ENCODE measurements at regions not wholly inside any gene's neighbourhood (a gene's known extent, or its start where the extent isn't known, plus 50 kb on each side); places are given as distances from the start of the nearest gene placed in this dataset.

DNA sequence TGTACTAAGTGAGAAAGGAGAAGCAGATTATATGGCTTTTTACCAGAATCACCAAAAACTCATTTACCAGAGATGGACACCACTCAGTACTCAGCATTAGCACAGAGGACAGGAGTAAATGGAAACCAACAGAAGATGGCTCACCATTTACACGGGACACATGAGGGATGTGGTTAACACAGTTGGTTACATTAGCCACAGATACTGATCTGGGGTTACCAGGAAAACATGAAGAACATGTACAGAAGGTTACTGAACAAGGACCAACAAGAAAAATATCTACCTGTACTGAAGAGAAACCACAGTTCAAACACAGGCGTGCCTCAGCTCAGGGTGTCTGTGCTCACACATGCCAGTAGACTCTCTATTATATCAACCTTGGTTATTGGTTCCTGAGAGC is 1285.8 kb upstream of the SORCS1 start:
- Mint-ChIP-seq H3K27ac (no peak overlapping the region), H3K4me1 (no peaks in the 10 kb centered on the region), H3K27me3 (no peaks in the 10 kb centered on the region), H3K4me3 (no peak overlapping the region), H3K9me3 (peaks cover 3% of the 10 kb centered on the region), H3K36me3 (no peaks in the 10 kb centered on the region)
- DNase-seq, result no peak

- DNase-seq, result no peak
- Mint-ChIP-seq H3K4me1 (no peaks in the 10 kb centered on the region), H3K36me3 (no peaks in the 10 kb centered on the region), H3K27ac (no peak overlapping the region), H3K9me3 (peaks cover 6% of the 10 kb centered on the region), H3K4me3 (no peak overlapping the region), H3K27me3 (no peaks in the 10 kb centered on the region)
These were observed 1281.2 kb upstream of the SORCS1 start for GRCh38 chr10:108445746-108446145.

- Mint-ChIP-seq H3K9me3 (peaks cover 6% of the 10 kb centered on the region), H3K27me3 (no peaks in the 10 kb centered on the region), H3K36me3 (no peaks in the 10 kb centered on the region), H3K27ac (no peak overlapping the region), H3K4me1 (no peaks in the 10 kb centered on the region), H3K4me3 (no peak overlapping the region)
- DNase-seq, result no peak
These were observed 1279.1 kb upstream of the SORCS1 start for GRCh38 chr10:108443636-108444035.

GRCh38 chr10:108439397-108439796 is 1274.9 kb upstream of the SORCS1 start:
- Mint-ChIP-seq H3K9me3 (peaks cover 6% of the 10 kb centered on the region), H3K4me3 (no peak overlapping the region), H3K36me3 (no peaks in the 10 kb centered on the region), H3K27me3 (no peaks in the 10 kb centered on the region), H3K4me1 (no peaks in the 10 kb centered on the region), H3K27ac (no peak overlapping the region)
- no peak for DNase-seq

- no peaks in the 10 kb centered on the region for H3K4me1 Mint-ChIP-seq
- H3K36me3 Mint-ChIP-seq, result no peaks in the 10 kb centered on the region
- DNase-seq, result no peak
- H3K27ac Mint-ChIP-seq, result no peak overlapping the region
- no peak overlapping the region for H3K4me3 Mint-ChIP-seq
- no peaks in the 10 kb centered on the region for H3K27me3 Mint-ChIP-seq
- H3K9me3 Mint-ChIP-seq, result no peaks in the 10 kb centered on the region
These were observed 1271.6 kb upstream of the SORCS1 start for GRCh38 chr10:108436096-108436495.

- H3K4me3 Mint-ChIP-seq, result no peak overlapping the region
- DNase-seq, result no peak
- no peaks in the 10 kb centered on the region for H3K36me3 Mint-ChIP-seq
- no peak overlapping the region for H3K27ac Mint-ChIP-seq
- H3K27me3 Mint-ChIP-seq, result no peaks in the 10 kb centered on the region
- no peaks in the 10 kb centered on the region for H3K4me1 Mint-ChIP-seq
- H3K9me3 Mint-ChIP-seq, result no peaks in the 10 kb centered on the region
These were observed 1270.2 kb upstream of the SORCS1 start for GRCh38 chr10:108434559-108435252.

- H3K4me3 Mint-ChIP-seq, result no peak overlapping the region
- DNase-seq, result no peak
- no peaks in the 10 kb centered on the region for H3K9me3 Mint-ChIP-seq
- H3K27ac Mint-ChIP-seq, result no peak overlapping the region
- H3K4me1 Mint-ChIP-seq, result no peaks in the 10 kb centered on the region
- no peaks in the 10 kb centered on the region for H3K27me3 Mint-ChIP-seq
- H3K36me3 Mint-ChIP-seq, result no peaks in the 10 kb centered on the region
These were observed 1262.6 kb upstream of the SORCS1 start for GRCh38 chr10:108427146-108427545.

DNA sequence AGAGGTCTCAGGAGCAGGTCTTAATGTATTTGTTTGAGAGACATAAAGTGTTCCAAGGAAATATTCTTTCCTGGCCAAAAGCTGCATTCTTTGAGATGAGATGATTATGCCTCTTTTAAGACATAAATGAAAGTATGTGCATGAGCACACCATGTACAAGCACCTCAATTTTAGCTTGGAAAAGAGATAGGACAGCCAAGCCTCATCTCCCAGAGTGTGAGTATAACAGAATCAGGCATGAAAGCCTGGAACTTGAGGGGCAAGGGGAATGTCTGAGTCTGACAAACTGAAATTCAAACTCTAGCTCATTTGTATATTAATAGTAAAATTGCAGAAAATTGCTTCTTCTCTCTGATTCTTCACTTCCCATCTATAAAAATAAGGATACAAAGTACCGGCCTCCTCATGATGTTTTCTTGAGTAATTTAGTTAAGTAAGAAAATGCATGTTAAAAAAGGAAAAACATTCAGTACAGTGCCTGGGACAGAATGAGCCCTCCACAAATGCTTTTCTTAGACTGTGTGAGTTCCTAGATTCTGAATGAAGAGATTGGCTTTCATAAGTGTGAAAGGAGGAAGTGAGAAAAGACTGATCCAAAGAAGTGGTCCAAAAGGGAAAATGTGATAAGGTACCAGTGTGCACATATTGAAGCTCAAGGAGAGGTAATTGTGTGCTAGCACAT is 1260.9 kb upstream of the SORCS1 start:
- DNase-seq, result no peak
- Mint-ChIP-seq H3K4me3 (no peak overlapping the region), H3K9me3 (peaks cover 2% of the 10 kb centered on the region), H3K4me1 (no peaks in the 10 kb centered on the region), H3K36me3 (no peaks in the 10 kb centered on the region), H3K27ac (no peak overlapping the region), H3K27me3 (no peaks in the 10 kb centered on the region)

GRCh38 chr10:108424656-108425055 is 1260.2 kb upstream of the SORCS1 start:
- H3K36me3 Mint-ChIP-seq, result no peaks in the 10 kb centered on the region
- no peaks in the 10 kb centered on the region for H3K27me3 Mint-ChIP-seq
- no peak overlapping the region for H3K27ac Mint-ChIP-seq
- no peak for DNase-seq
- H3K4me1 Mint-ChIP-seq, result no peaks in the 10 kb centered on the region
- no peak overlapping the region for H3K4me3 Mint-ChIP-seq
- H3K9me3 Mint-ChIP-seq, result peaks cover 3% of the 10 kb centered on the region

DNA sequence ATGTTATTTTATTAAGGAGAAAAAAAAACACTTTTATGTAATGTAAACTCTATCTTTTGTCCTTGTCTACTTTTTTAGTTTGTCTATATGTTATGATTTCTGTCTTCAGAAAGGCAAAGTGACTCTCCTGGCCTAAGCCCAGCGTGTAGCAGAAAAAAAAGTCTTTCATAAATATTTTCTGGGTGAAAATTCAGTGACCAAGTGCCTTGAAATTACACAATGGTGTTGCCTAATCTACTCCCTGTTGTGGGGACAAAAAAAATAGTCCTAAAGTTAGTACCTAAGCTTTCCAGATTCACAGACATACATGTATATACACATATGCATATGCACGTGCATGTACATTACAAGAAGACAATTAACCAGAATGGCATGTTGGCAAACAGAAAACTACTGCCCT is 1257.8 kb upstream of the SORCS1 start:
- H3K27me3 Mint-ChIP-seq, result no peaks in the 10 kb centered on the region
- H3K27ac Mint-ChIP-seq, result no peak overlapping the region
- H3K4me1 Mint-ChIP-seq, result no peaks in the 10 kb centered on the region
- H3K9me3 Mint-ChIP-seq, result peaks cover 3% of the 10 kb centered on the region
- H3K36me3 Mint-ChIP-seq, result no peaks in the 10 kb centered on the region
- H3K4me3 Mint-ChIP-seq, result no peak overlapping the region
- no peak for DNase-seq

DNA sequence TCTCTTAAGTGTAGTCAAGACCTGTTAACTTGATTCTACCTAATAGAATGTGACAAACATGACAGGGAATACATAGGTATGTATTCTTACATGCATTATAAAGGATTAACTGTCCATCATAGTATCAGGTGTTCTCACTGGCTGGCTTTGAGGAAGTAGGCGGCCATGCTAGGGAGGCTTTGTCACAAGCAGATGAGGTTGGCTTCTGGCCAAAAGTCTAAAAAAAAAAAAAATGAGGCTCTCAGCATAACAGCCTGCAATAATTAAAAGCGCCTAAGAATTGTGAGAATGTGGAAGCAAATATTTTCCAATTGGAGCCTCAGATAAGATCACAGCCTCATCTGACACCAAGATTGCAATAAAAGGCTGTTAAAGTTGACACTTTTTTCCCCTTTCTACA is 1256.8 kb upstream of the SORCS1 start:
- no peaks in the 10 kb centered on the region for H3K36me3 Mint-ChIP-seq
- H3K27ac Mint-ChIP-seq, result no peak overlapping the region
- no peak overlapping the region for H3K4me3 Mint-ChIP-seq
- H3K9me3 Mint-ChIP-seq, result peaks cover 3% of the 10 kb centered on the region
- no peak for DNase-seq
- H3K27me3 Mint-ChIP-seq, result no peaks in the 10 kb centered on the region
- H3K4me1 Mint-ChIP-seq, result no peaks in the 10 kb centered on the region

- Mint-ChIP-seq H3K4me1 (no peaks in the 10 kb centered on the region), H3K9me3 (no peaks in the 10 kb centered on the region)
These were observed 1249.4 kb upstream of the SORCS1 start for GRCh38 chr10:108413954-108414353.

GRCh38 chr10:108412323-108412722 is 1247.8 kb upstream of the SORCS1 start:
- Mint-ChIP-seq H3K27ac (no peak overlapping the region), H3K4me1 (no peaks in the 10 kb centered on the region), H3K4me3 (no peak overlapping the region), H3K27me3 (no peaks in the 10 kb centered on the region), H3K36me3 (no peaks in the 10 kb centered on the region), H3K9me3 (no peaks in the 10 kb centered on the region)
- DNase-seq, result no peak

More at GRCh38 chr10:108413954-108414353, 1249.4 kb upstream of the SORCS1 start:
- Mint-ChIP-seq H3K36me3 (no peaks in the 10 kb centered on the region), H3K4me3 (no peak overlapping the region), H3K27ac (no peak overlapping the region), H3K27me3 (no peaks in the 10 kb centered on the region)
- no peak for DNase-seq

DNA sequence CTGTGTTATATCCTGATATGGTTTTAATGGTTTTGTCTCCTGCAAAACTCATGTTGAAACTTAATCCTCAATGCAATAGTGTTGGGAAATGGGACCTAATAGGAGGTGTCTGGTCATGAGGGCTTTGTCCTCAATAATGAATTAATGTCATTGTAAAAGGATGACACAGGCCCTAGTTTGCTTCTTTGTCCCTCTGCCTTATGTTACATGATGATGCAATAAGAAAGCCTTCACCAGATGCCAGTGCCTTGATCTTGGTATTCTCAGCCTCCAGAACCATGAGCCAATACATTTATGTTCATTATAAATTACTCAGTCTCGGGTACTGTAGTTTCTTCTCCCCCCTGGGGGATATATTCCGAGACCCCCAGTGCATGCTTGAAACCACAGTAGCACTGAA is 1247.4 kb upstream of the SORCS1 start:
- no peaks in the 10 kb centered on the region for H3K27me3 Mint-ChIP-seq
- no peaks in the 10 kb centered on the region for H3K4me1 Mint-ChIP-seq
- H3K36me3 Mint-ChIP-seq, result no peaks in the 10 kb centered on the region
- no peaks in the 10 kb centered on the region for H3K9me3 Mint-ChIP-seq
- H3K4me3 Mint-ChIP-seq, result no peak overlapping the region
- no peak overlapping the region for H3K27ac Mint-ChIP-seq
- DNase-seq, result no peak

- no peak for DNase-seq
- Mint-ChIP-seq H3K36me3 (no peaks in the 10 kb centered on the region), H3K4me1 (no peaks in the 10 kb centered on the region), H3K27ac (no peak overlapping the region), H3K9me3 (no peaks in the 10 kb centered on the region), H3K27me3 (no peaks in the 10 kb centered on the region), H3K4me3 (no peak overlapping the region)
These were observed 1246.7 kb upstream of the SORCS1 start for GRCh38 chr10:108411206-108411605.

DNA sequence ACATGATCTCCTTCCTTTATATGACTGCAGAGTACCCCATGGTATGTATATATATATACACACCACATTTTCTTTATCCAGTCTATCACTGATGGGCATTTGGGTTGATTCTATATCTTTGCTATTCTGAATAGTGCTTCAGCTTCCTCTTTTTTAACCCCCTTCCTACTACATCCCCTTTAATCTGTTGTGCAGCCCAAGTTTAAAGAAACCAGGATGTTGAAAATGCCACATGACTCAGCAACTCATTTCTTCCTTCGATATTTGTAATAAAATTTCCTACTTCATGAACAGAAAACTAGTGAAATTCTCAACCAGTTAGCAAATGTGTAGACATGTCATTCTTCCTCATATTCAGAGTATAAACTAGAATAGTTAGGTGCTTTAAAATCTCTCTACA is 1245.7 kb upstream of the SORCS1 start:
- H3K36me3 Mint-ChIP-seq, result no peaks in the 10 kb centered on the region
- no peaks in the 10 kb centered on the region for H3K4me1 Mint-ChIP-seq
- no peak overlapping the region for H3K4me3 Mint-ChIP-seq
- H3K27me3 Mint-ChIP-seq, result no peaks in the 10 kb centered on the region
- DNase-seq, result no peak
- H3K9me3 Mint-ChIP-seq, result peaks cover 1% of the 10 kb centered on the region
- H3K27ac Mint-ChIP-seq, result no peak overlapping the region

Data from activated naive CD8-positive, alpha-beta T cell treated with anti-CD3 and anti-CD28 coated beads for 36 hours (primary cell).